ENCODE measurements at regions not wholly inside any gene's neighbourhood (a gene's known extent, or its start where the extent isn't known, plus 50 kb on each side); places are given as distances from the start of the nearest gene placed in this dataset.

GRCh38 chr1:4085546-4085945, 185.5 kb upstream of the C1orf174 start:
- no peak for FAIRE-seq
- DNase-seq (ENCODE audit: insufficient read length, low spot score), result no peak

DNA sequence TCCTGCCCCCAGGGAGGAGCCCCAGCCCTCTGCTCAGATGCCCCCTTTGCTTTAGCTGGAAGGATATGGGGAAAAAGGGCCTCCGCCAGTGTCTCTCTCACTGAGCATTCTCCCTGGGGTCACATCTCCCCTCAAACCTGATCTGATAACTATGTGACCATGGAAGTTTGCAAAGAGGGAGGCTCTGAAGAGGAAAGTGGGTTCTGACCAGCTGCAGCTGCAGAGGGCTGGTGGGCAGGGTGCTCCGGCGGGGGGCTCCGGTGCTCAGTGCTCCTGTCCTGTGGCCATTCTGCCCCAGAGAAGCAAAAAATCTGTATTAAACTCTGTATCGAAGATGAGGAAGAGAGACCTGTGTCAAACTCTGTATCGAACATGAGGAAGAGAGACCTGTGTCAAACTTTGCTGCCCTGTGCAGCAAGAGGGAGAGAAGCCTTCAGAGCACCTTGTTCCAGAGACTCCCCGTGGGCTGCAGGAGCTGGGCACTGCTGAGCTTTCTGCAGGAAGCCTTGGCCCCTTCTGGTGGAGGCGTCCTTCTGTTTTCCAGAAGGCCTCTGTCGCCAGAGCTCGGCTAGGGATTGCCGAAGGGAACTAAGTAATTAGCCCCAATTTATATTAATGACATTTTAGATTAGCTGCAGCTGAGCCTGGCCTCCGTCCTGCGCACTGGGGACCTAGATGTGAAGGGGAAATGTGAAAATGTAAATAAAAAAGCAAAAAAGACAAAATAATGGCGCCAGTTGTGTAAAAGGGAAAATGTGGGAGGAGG, 186.2 kb upstream of the C1orf174 start:
- DNase-seq (ENCODE audit: insufficient read length, low spot score) (no peak), FAIRE-seq (no peak)

- FAIRE-seq (no peak), DNase-seq (ENCODE audit: insufficient read length, low spot score) (no peak)
Measured at GRCh38 chr1:4086921-4087320, 186.8 kb upstream of the C1orf174 start.

GRCh38 chr1:4087530-4088420, 187.7 kb upstream of the C1orf174 start:
- DNase-seq (ENCODE audit: insufficient read length, low spot score), result no peak
- FAIRE-seq, result no peak

- DNase-seq (ENCODE audit: insufficient read length, low spot score) (no peak), FAIRE-seq (no peak)
Measured at GRCh38 chr1:4088676-4089075, 188.6 kb upstream of the C1orf174 start.

- DNase-seq (ENCODE audit: insufficient read length, low spot score) (no peak), FAIRE-seq (no peak)
Measured at GRCh38 chr1:4089421-4090175, 189.5 kb upstream of the C1orf174 start.

- FAIRE-seq (no peak), DNase-seq (ENCODE audit: insufficient read length, low spot score) (no peak)
Measured at GRCh38 chr1:4090556-4090955, 190.5 kb upstream of the C1orf174 start.

- DNase-seq (ENCODE audit: insufficient read length, low spot score) (no peak), FAIRE-seq (no peak)
Measured at GRCh38 chr1:4090976-4091660, 191.0 kb upstream of the C1orf174 start.

GRCh38 chr1:4091996-4092395, 191.9 kb upstream of the C1orf174 start:
- DNase-seq (ENCODE audit: insufficient read length, low spot score), result no peak
- FAIRE-seq, result no peak

GRCh38 chr1:4093856-4094565, 193.9 kb upstream of the C1orf174 start:
- DNase-seq (ENCODE audit: insufficient read length, low spot score), result no peak
- FAIRE-seq, result no peak

DNA sequence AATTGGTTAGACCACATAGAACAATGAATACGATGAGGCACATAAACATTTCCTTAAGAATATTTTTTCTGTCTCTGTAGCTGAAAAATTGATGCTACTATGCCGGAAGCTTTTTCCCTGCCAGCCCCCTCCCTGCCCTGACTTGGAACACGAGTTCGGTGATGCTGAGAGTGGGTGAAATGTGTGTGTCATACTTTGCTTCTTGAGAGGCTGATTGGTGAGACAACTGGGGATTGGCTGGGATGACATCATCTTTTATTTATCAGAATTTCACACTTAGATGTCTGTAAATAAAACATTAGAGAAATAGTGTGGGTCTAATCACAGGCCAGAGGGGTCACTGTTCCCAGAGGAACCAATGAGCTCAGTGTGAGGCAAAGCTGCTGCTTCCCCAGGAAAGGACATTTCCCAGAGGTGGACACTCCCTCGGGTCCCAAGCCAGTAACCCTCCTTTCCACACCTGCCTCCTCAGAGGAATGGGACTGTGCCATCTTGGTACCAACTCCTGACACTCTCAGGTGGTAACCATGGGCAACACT, 195.4 kb upstream of the C1orf174 start:
- FAIRE-seq (no peak), DNase-seq (ENCODE audit: insufficient read length, low spot score) (no peak)

GRCh38 chr1:4101459-4102161, 201.5 kb upstream of the C1orf174 start:
- DNase-seq (ENCODE audit: insufficient read length, low spot score) (no peak), FAIRE-seq (no peak)

- DNase-seq (ENCODE audit: insufficient read length, low spot score) (no peak), FAIRE-seq (no peak)
Measured at GRCh38 chr1:4105300-4105880, 205.3 kb upstream of the C1orf174 start.

GRCh38 chr1:4106731-4107130, 206.7 kb upstream of the C1orf174 start:
- no peak for DNase-seq (ENCODE audit: insufficient read length, low spot score)
- no peak for FAIRE-seq

DNA sequence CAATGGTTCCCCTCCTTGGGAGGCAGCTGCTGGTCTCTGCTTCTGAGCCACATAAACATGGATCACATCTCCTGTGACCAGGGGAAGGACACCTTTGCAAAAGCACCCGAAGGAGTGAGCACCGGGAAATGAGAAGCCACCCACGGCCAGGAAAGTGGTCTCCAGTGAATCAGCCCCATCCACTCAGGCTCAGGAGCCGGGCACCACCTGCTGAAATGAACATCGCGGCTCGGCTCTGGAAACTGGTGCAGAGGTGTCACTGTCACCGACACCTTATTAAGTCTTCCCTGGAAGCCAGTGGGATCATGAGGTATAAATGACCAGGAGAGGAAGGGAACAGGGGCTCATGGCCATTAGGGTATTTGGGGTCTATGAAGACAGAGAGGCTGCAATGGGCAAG, 207.2 kb upstream of the C1orf174 start:
- FAIRE-seq, result no peak
- no peak for DNase-seq (ENCODE audit: insufficient read length, low spot score)

DNA sequence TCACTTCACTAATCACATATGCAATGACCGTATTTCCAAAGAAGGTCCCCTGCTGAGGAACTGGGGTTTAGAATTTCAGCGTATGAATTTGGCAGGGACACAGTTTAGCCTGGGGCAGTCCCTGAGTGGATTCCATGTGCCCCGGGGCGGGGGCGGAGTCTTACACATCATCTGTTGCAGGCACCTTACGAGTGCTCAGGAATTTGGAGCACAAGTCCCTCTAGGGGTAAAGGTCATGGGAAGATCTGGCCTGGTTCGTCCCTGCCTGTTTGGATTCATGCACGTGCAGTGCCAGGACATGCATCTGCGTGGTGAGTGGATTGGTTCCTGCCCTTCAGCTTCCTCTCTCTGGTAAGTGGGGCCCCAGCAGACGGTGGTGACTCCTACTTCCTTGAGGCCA, 208.3 kb upstream of the C1orf174 start:
- FAIRE-seq (no peak), DNase-seq (ENCODE audit: insufficient read length, low spot score) (no peak)

DNA sequence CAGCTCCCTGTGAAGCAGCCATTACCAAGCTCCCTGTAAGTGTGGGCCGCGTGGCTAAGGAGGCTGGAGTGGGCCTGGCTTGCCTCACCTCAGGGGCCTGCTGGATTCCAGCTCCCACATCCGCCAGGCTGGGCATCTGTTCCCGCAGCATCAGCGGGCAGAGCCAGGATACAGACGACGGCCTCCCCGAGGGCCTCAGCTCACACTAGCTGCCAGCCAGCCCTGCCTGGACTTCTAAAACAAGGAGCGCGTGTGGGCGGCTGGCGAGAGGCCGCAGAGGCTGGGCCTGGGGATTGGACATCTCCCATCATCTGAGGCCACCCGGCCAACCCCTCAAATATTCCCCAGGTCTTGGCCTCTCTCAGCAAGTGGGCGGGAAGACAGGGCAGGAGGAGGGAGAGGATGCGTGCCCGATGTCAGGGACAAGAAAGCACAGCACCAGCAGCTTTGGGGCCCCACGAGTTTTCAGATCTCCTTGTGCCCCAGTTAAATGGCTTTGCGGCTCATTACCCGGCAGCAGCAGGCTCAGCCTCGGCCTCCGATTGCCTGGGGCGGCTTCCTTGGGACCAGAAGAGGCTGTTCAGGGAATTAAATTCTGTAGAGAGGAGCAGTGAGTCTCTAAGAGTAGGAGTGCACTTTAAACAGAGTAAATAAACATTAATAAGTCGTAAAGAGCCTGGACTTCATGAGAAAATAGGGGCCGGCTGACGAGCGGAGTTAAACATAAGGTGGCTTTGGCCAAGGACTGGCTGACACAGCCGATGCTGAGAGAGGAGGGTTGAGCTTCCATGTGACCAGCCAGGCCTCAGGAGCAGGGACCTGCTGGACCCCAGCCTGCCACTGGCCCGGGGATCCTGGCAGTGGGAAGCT, 208.9 kb upstream of the C1orf174 start:
- FAIRE-seq (no peak), DNase-seq (ENCODE audit: insufficient read length, low spot score) (no peak)

DNA sequence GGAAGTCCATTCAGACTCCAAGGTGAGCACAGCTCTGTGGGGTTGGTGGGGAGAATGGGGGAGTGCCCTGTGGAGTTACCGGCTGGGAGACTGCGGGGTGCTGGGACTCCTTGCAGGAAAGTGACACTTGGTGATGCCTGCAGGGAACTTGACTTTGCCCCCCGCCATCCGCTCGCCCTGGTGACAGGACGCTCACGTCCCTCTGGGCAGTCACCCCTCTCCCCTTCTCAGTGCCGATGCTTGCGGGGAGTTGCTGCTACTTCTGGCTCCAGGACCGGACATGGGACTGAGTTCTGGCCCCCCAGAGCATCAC, 209.5 kb upstream of the C1orf174 start:
- no peak for DNase-seq (ENCODE audit: insufficient read length, low spot score)
- FAIRE-seq, result no peak

Measured in GM19239 (cell line).